Nephron progenitor cell (in vitro differentiated cells): ENCODE measurements at regions not wholly inside any gene's neighbourhood (a gene's known extent, or its start where the extent isn't known, plus 50 kb on each side); places are given as distances from the start of the nearest gene placed in this dataset.

Experiments used
- DNase-seq: peaks from one replicate; pipeline ENCODE4 v3.0.0; 2021
- H3K27ac Mint-ChIP-seq: 2 replicates; pipeline ENCODE4 v1.8.0; 2021; ENCODE audit warnings: mild to moderate bottlenecking, moderate library complexity, mixed read lengths
- H3K27me3 Mint-ChIP-seq: 2 replicates; pipeline ENCODE4 v1.8.0; 2021; ENCODE audit warnings: mild to moderate bottlenecking, low read depth, mixed read lengths; ENCODE audit not compliant: poor library complexity
- H3K36me3 Mint-ChIP-seq: 2 replicates; pipeline ENCODE4 v1.8.0; 2021; ENCODE audit warnings: low read depth, mixed read lengths
- H3K4me1 Mint-ChIP-seq: 2 replicates; pipeline ENCODE4 v1.8.0; 2021; ENCODE audit warnings: mixed read lengths
- H3K4me3 Mint-ChIP-seq: 2 replicates; pipeline ENCODE4 v1.8.0; 2021; ENCODE audit warnings: mild to moderate bottlenecking, moderate library complexity, mixed read lengths
- H3K9me3 Mint-ChIP-seq: 2 replicates; pipeline ENCODE4 v1.8.0; 2021; ENCODE audit warnings: mild to moderate bottlenecking, moderate library complexity, mixed read lengths
- CTCF ChIP-seq: fragments of 200-600 bp; sonication (generic); IDR thresholded peaks from 2 replicates; pipeline ENCODE4 v1.5.0; 2021; ENCODE audit warnings: antibody characterized with exemption

GRCh38 chr5:23396346-23396745, 111.1 kb upstream of the PRDM9 start:
- TF ChIP-seq CTCF = no peak
- Mint-ChIP-seq H3K9me3 (peaks cover 6% of the 10 kb centered on the region), H3K27me3 (no peaks in the 10 kb centered on the region), H3K27ac (no peak overlapping the region), H3K4me3 (no peak overlapping the region), H3K36me3 (no peaks in the 10 kb centered on the region), H3K4me1 (no peaks in the 10 kb centered on the region)
- DNase-seq = no peak

- no peak for TF ChIP-seq CTCF
- no peak overlapping the region for H3K27ac Mint-ChIP-seq
- H3K36me3 Mint-ChIP-seq = no peaks in the 10 kb centered on the region
- peaks cover 5% of the 10 kb centered on the region for H3K27me3 Mint-ChIP-seq
- H3K9me3 Mint-ChIP-seq = no peaks in the 10 kb centered on the region
- no peaks in the 10 kb centered on the region for H3K4me1 Mint-ChIP-seq
- DNase-seq = no peak
- no peak overlapping the region for H3K4me3 Mint-ChIP-seq
Measured at GRCh38 chr5:23389291-23390101, 117.9 kb upstream of the PRDM9 start.

GRCh38 chr5:23385036-23385435, 122.4 kb upstream of the PRDM9 start:
- no peak for TF ChIP-seq CTCF
- Mint-ChIP-seq H3K27ac (no peak overlapping the region), H3K4me3 (no peak overlapping the region), H3K9me3 (no peaks in the 10 kb centered on the region), H3K36me3 (no peaks in the 10 kb centered on the region), H3K27me3 (peaks cover 5% of the 10 kb centered on the region), H3K4me1 (no peaks in the 10 kb centered on the region)
- DNase-seq = no peak

GRCh38 chr5:23372177-23372576, 135.2 kb upstream of the PRDM9 start:
- Mint-ChIP-seq H3K27me3 (no peaks in the 10 kb centered on the region), H3K4me1 (no peaks in the 10 kb centered on the region), H3K36me3 (no peaks in the 10 kb centered on the region), H3K4me3 (no peak overlapping the region), H3K27ac (no peak overlapping the region), H3K9me3 (no peaks in the 10 kb centered on the region)
- no peak for TF ChIP-seq CTCF
- no peak for DNase-seq

GRCh38 chr5:23368393-23368792, 139.0 kb upstream of the PRDM9 start:
- no peak for TF ChIP-seq CTCF
- no peak for DNase-seq
- Mint-ChIP-seq H3K27ac (no peak overlapping the region), H3K9me3 (no peaks in the 10 kb centered on the region), H3K27me3 (no peaks in the 10 kb centered on the region), H3K4me3 (no peak overlapping the region), H3K4me1 (no peaks in the 10 kb centered on the region), H3K36me3 (no peaks in the 10 kb centered on the region)

GRCh38 chr5:23367874-23368273, 139.5 kb upstream of the PRDM9 start:
- H3K4me3 Mint-ChIP-seq = no peak overlapping the region
- no peak overlapping the region for H3K27ac Mint-ChIP-seq
- no peaks in the 10 kb centered on the region for H3K4me1 Mint-ChIP-seq
- H3K27me3 Mint-ChIP-seq = no peaks in the 10 kb centered on the region
- TF ChIP-seq CTCF = no peak
- no peaks in the 10 kb centered on the region for H3K36me3 Mint-ChIP-seq
- DNase-seq = no peak
- no peaks in the 10 kb centered on the region for H3K9me3 Mint-ChIP-seq
